Right lobe of liver (tissue), 6 donors: ENCODE measurements at regions not wholly inside any gene's neighbourhood (a gene's known extent, or its start where the extent isn't known, plus 50 kb on each side); places are given as distances from the start of the nearest gene placed in this dataset.
"Not testable (repeated sequence)": the region's sequence is repeated elsewhere in the genome, so short reads cannot be mapped to it uniquely, and the experiment has no call there.

ENCODE experiments used
- ATAC-seq, 4 donors: fragments of 200-7000 bp; cut with Tn5 transposase; one replicate each; pipeline ENCODE4 v1.9.1; 2020; ENCODE audit warnings: mild to moderate bottlenecking in 4 of 4, moderate library complexity in 4 of 4
- DNase-seq, 3 donors: peaks; one replicate each; pipeline ENCODE4 v3.0.0-alpha.2; 2020
- H3K27ac ChIP-seq, 3 donors: fragments of 200-600 bp; one replicate each; pipeline ENCODE4 v1.8.0; 2022
- H3K27me3 ChIP-seq, 2 donors: fragments of 200-600 bp; one replicate each; pipeline ENCODE4 v1.8.0; 2022
- H3K36me3 ChIP-seq, 4 donors: fragments of 200-600 bp; sonication (generic) in 1 of 4; one replicate each; pipeline versions ENCODE4 v1.5.1 to v1.8.0; 2017 to 2022; ENCODE audit warnings: control low read depth in 1 of 4
- H3K4me1 ChIP-seq, 4 donors: fragments of 200-600 bp; sonication (generic) in 1 of 4; one replicate each; pipeline versions ENCODE4 v1.5.1 to v1.8.0; 2017 to 2022; ENCODE audit warnings: control low read depth in 1 of 4
- H3K4me3 ChIP-seq, 3 donors: fragments of 200-600 bp; one replicate each; pipeline ENCODE4 v1.8.0; 2022
- H3K9me3 ChIP-seq, 4 donors: fragments of 200-600 bp; sonication (generic) in 1 of 4; one replicate each; pipeline versions ENCODE4 v1.5.1 to v1.8.0; 2017 to 2022; ENCODE audit warnings: control low read depth in 1 of 4
- POLR2A ChIP-seq: fragments of 450-650 bp; IDR thresholded peaks from one replicate; pipeline ENCODE4 v1.6.1; 2017; ENCODE audit warnings: antibody characterized with exemption, mild to moderate bottlenecking
- WGBS: methylation state at CpG from one replicate; pipeline ENCODE4 v1.1.6; 2018; ENCODE audit warnings: low coverage, low lambda C conversion rate; ENCODE audit not compliant: insufficient coverage; ENCODE audit errors: missing lambda C conversion rate; 5-methylcytosine and 5-hydroxymethylcytosine counted together
- intact Hi-C, 2 donors: fragments of 100-400 bp; cut with DNase I; formaldehyde crosslinking; loops; one replicate each; pipeline versions ENCODE4 v1.11.2 to v1.14.1; 2022
- TF ChIP-seq, protein P1 (sequence below), 4 donors: fragments of 200-600 bp in 3 of 4; fragments of 450-650 bp in 1 of 4; IDR thresholded peaks; one replicate each; pipeline versions ENCODE4 v1.5.1 to v1.8.0; 2016 to 2022; ENCODE audit warnings: antibody characterized with exemption in 4 of 4, mild to moderate bottlenecking in 2 of 4
- donor health status: DM: no; HTN: yes; CAD: no.
- donor health status: DM: no; HTN: no; CAD: no.
- donor health status: DM: no; HTN: no; CAD: no.
- donor health status: DM: no; HTN: yes; CAD: no.
- donor health status: DM: no; HTN: yes; CAD: no.

DNA sequence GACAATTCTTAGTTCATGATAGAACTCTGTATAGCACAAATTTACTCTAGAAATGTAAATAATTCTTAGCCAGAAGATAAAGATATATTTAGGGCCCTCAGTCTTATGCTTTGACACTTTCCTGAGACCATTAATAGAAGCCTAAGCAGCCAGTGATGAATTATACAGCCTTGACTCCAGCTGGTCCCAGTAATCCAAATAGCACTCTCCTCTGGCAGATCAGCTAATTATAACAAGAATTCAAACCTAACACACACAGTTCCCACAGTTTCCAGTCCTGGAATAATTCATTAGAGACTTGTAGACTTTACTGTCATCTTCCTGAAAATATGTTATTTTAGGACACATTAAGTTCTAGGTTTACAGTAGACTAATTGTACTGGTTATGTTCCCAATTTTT lies 50.4 kb downstream of the SHOC1 start:
- no peak for ATAC-seq
- no peak for DNase-seq
- H3K4me1 ChIP-seq, result no peaks in the 10 kb centered on the region

GRCh38 chr9:111743275-111743674 lies 51.5 kb downstream of the SHOC1 start:
- Histone ChIP-seq H3K27me3 (no peaks in the 10 kb centered on the region), H3K27ac (no peak overlapping the region), H3K4me1 (no peaks in the 10 kb centered on the region), H3K36me3 (no peaks in the 10 kb centered on the region), H3K4me3 (no peak overlapping the region), H3K9me3 (no peaks in the 10 kb centered on the region)
- TF ChIP-seq, protein P1, sequence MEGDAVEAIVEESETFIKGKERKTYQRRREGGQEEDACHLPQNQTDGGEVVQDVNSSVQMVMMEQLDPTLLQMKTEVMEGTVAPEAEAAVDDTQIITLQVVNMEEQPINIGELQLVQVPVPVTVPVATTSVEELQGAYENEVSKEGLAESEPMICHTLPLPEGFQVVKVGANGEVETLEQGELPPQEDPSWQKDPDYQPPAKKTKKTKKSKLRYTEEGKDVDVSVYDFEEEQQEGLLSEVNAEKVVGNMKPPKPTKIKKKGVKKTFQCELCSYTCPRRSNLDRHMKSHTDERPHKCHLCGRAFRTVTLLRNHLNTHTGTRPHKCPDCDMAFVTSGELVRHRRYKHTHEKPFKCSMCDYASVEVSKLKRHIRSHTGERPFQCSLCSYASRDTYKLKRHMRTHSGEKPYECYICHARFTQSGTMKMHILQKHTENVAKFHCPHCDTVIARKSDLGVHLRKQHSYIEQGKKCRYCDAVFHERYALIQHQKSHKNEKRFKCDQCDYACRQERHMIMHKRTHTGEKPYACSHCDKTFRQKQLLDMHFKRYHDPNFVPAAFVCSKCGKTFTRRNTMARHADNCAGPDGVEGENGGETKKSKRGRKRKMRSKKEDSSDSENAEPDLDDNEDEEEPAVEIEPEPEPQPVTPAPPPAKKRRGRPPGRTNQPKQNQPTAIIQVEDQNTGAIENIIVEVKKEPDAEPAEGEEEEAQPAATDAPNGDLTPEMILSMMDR (IDR thresholded peaks at IDR 0.05), result no peak
- TF ChIP-seq POLR2A, result no peak
- WGBS, result 61% methylated on average over 4 of the region's 4 CpGs
- intact Hi-C loops, result no loop called here
- ATAC-seq (peak in 1 of 4 donors; percentile 38), DNase-seq (no peak)

More for the DNA sequence above, 50.4 kb downstream of the SHOC1 start:
- H3K4me3 ChIP-seq, result no peak overlapping the region
- H3K9me3 ChIP-seq, result no peaks in the 10 kb centered on the region
- H3K27ac ChIP-seq, result no peak overlapping the region
- no peaks in the 10 kb centered on the region for H3K36me3 ChIP-seq
- no peaks in the 10 kb centered on the region for H3K27me3 ChIP-seq
- TF ChIP-seq POLR2A, result no peak
- TF ChIP-seq, protein P1 (IDR thresholded peaks at IDR 0.05), result no peak
- intact Hi-C loops, result no loop called here

- WGBS, result 87% methylated on average over 13 of the region's 19 CpGs
Observed at GRCh38 chr9:111740739-111741138, 54.0 kb downstream of the SHOC1 start.

DNA sequence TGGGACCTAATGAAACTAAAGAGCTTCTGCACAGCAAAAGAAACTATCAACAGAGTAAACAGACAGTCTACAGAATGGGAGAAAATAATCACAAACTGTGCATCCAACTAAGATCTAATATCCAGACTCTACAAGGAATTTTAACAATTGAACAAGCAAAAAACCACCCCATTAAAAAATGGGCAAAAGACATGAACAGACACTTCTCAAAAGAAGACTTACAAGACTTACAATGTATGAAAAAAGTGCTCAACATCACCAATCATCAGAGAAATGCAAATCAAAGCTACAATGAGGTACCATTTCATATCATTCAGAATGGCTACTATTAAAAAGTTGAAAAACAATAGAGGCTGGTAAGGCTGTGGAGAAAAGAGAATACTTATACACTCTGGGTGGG lies 58.0 kb downstream of the SHOC1 start:
- H3K27me3 ChIP-seq, result no peaks in the 10 kb centered on the region
- ATAC-seq, result no peak
- TF ChIP-seq, protein P1 (IDR thresholded peaks at IDR 0.05), result no peak
- TF ChIP-seq POLR2A, result no peak
- H3K36me3 ChIP-seq, result no peaks in the 10 kb centered on the region
- H3K4me1 ChIP-seq, result no peaks in the 10 kb centered on the region
- H3K27ac ChIP-seq, result no peak overlapping the region
- no peaks in the 10 kb centered on the region for H3K9me3 ChIP-seq
- no peak for DNase-seq
- intact Hi-C loops, result no loop called here
- H3K4me3 ChIP-seq, result no peak overlapping the region

More at GRCh38 chr9:111740739-111741138, 54.0 kb downstream of the SHOC1 start:
- no peaks in the 10 kb centered on the region for H3K27me3 ChIP-seq
- H3K36me3 ChIP-seq, result no peaks in the 10 kb centered on the region
- no peak overlapping the region for H3K4me3 ChIP-seq
- ATAC-seq, result no peak
- intact Hi-C loops, result no loop called here
- H3K4me1 ChIP-seq, result no peaks in the 10 kb centered on the region
- no peak overlapping the region for H3K27ac ChIP-seq
- TF ChIP-seq, protein P1 (IDR thresholded peaks at IDR 0.05), result no peak
- TF ChIP-seq POLR2A, result no peak
- H3K9me3 ChIP-seq, result no peaks in the 10 kb centered on the region
- no peak for DNase-seq

- 83% methylated on average over 1 of the region's 2 CpGs for WGBS
- H3K36me3 ChIP-seq, H3K4me3 ChIP-seq, H3K9me3 ChIP-seq, H3K27me3 ChIP-seq, H3K4me1 ChIP-seq, intact Hi-C loops, H3K27ac ChIP-seq, ATAC-seq, DNase-seq: not testable (repeated sequence)
Observed at GRCh38 chr9:111735344-111735743, 59.4 kb downstream of the SHOC1 start.
